H1 (cell line): ENCODE measurements at regions not wholly inside any gene's neighbourhood (a gene's known extent, or its start where the extent isn't known, plus 50 kb on each side); places are given as distances from the start of the nearest gene placed in this dataset.
A peak's percentile ranks its signal among the peaks of the same experiment; 100 is the strongest.

Source experiments
- CTCF ChIA-PET: fragments of 300-600 bp; sonication (Branson Sonifier 250); formaldehyde crosslinking; loops from one replicate; lab custom pipeline; 2021; ENCODE audit not compliant: partially characterized antibody; lab: Charles Lee
- POLR2A ChIA-PET: fragments of 300-600 bp; sonication (Branson Sonifier 250); formaldehyde crosslinking; loops from one replicate; lab custom pipeline; 2021; ENCODE audit warnings: inconsistent platforms; ENCODE audit not compliant: partially characterized antibody; lab: Charles Lee
- DNase-seq, 2 experiments: peaks; one replicate each; pipeline versions ENCODE4 v3.0.0 to v3.0.0-alpha.2; 2010 to 2022; ENCODE audit warnings: low spot score in 2 of 2, low read depth in 1 of 2, mixed read lengths in 1 of 2
- FAIRE-seq: peaks from 2 replicates; lab custom pipeline; 2011; peaks lifted over from hg19 to GRCh38; lab: Jason Lieb, UNC
- H2AFZ ChIP-seq: 2 replicates; pipeline ENCODE4 v1.8.1; 2012; ENCODE audit warnings: low read length, inconsistent platforms
- H2AK5ac ChIP-seq: 2 replicates; pipeline ENCODE4 v1.6.1; 2013; ENCODE audit warnings: low read depth, low read length
- H2BK120ac ChIP-seq: replicated peaks from 2 replicates; pipeline ENCODE3; 2013; ENCODE audit warnings: low read depth, low read length, inconsistent platforms
- H2BK12ac ChIP-seq: 2 replicates; pipeline ENCODE4 v1.6.1; 2013; ENCODE audit warnings: low read depth, low read length
- H2BK15ac ChIP-seq: 2 replicates; pipeline ENCODE4 v1.6.1; 2013; ENCODE audit warnings: low read length
- H2BK20ac ChIP-seq: 2 replicates; pipeline ENCODE4 v1.6.1; 2013; ENCODE audit warnings: low read length
- H2BK5ac ChIP-seq: 2 replicates; pipeline ENCODE4 v1.6.1; 2013; ENCODE audit warnings: low read depth, low read length
- H3K14ac ChIP-seq: 2 replicates; pipeline ENCODE4 v1.6.1; 2013; ENCODE audit warnings: inconsistent platforms; ENCODE audit not compliant: insufficient read length
- H3K18ac ChIP-seq: 2 replicates; pipeline ENCODE4 v1.6.1; 2013; ENCODE audit warnings: low read length; ENCODE audit errors: extremely low read depth
- H3K23ac ChIP-seq: 2 replicates; pipeline ENCODE4 v1.6.1; 2013; ENCODE audit warnings: inconsistent platforms; ENCODE audit not compliant: insufficient read length
- H3K23me2 ChIP-seq: 2 replicates; pipeline ENCODE4 v1.6.1; 2013; ENCODE audit warnings: low read depth, low read length
- H3K27ac ChIP-seq: 2 replicates; pipeline ENCODE4 v1.6.1; 2011; ENCODE audit warnings: low read depth, low read length, inconsistent platforms
- H3K27me3 ChIP-seq, 4 experiments: replicated peaks in 1 of 4; 1 replicate in 1 of 4; 2 replicates in 3 of 4; pipeline versions ENCODE4 v1.6.1 to v1.8.1; 2011 to 2013; ENCODE audit warnings: low read length in 3 of 4, mild to moderate bottlenecking in 3 of 4, inconsistent platforms in 2 of 4, mixed read lengths in 2 of 4, moderate library complexity in 1 of 4; ENCODE audit not compliant: control insufficient read depth in 3 of 4, insufficient read depth in 3 of 4; ENCODE audit errors: extremely low read depth in 1 of 4
- H3K36me3 ChIP-seq, 4 experiments: 2 replicates each; pipeline versions ENCODE4 v1.6.1 to v1.8.1; 2011 to 2013; ENCODE audit warnings: mild to moderate bottlenecking in 4 of 4, low read length in 3 of 4, moderate library complexity in 2 of 4, control low read depth in 1 of 4, inconsistent platforms in 1 of 4; ENCODE audit not compliant: insufficient read depth in 4 of 4, control insufficient read depth in 2 of 4
- H3K4ac ChIP-seq: replicated peaks from 2 replicates; pipeline ENCODE3; 2013; ENCODE audit warnings: low read length, low read depth, mixed read lengths, inconsistent platforms; ENCODE audit not compliant: insufficient read length
- H3K4me1 ChIP-seq, 4 experiments: replicated peaks in 1 of 4; 1 replicate in 1 of 4; 2 replicates in 3 of 4; pipeline versions ENCODE4 v1.6.1 to v1.8.1; 2011 to 2013; ENCODE audit warnings: low read length in 3 of 4, inconsistent platforms in 2 of 4, mixed read lengths in 1 of 4; ENCODE audit not compliant: insufficient read depth in 4 of 4, control insufficient read depth in 3 of 4
- H3K4me2 ChIP-seq, 2 experiments: 2 replicates each; pipeline versions ENCODE4 v1.6.1 to v1.8.1; 2011 to 2013; ENCODE audit warnings: low read depth in 2 of 2, low read length in 2 of 2, control low read depth in 1 of 2, inconsistent platforms in 1 of 2, mild to moderate bottlenecking in 1 of 2; ENCODE audit not compliant: insufficient read depth in 1 of 2
- H3K4me3 ChIP-seq, 4 experiments: fragments of 200-600, 300-600 bp in 1 of 4; sonication (generic), shearing (Covaris generic), sonication (Bioruptor Twin) in 1 of 4; 2 replicates each; pipeline versions ENCODE4 v1.5.1 to v1.8.1; 2011 to 2016; ENCODE audit warnings: low read length in 4 of 4, low read depth in 3 of 4, control low read depth in 2 of 4, inconsistent platforms in 2 of 4, mild to moderate bottlenecking in 2 of 4, mixed read lengths in 1 of 4, moderate library complexity in 1 of 4; ENCODE audit not compliant: insufficient read depth in 2 of 4; ENCODE audit errors: extremely low read depth in 1 of 4
- H3K56ac ChIP-seq: replicated peaks from 2 replicates; pipeline ENCODE3; 2013; ENCODE audit warnings: low read depth, mild to moderate bottlenecking, mixed read lengths, low read length, inconsistent platforms; ENCODE audit not compliant: insufficient read length
- H3K79me1 ChIP-seq: 2 replicates; pipeline ENCODE4 v1.6.1; 2013; ENCODE audit warnings: low read depth, low read length, control low read depth
- H3K79me2 ChIP-seq, 2 experiments: 2 replicates each; pipeline versions ENCODE4 v1.6.1 to v1.8.1; 2012 to 2013; ENCODE audit warnings: low read length in 2 of 2, mild to moderate bottlenecking in 2 of 2, inconsistent platforms in 1 of 2; ENCODE audit not compliant: insufficient read depth in 2 of 2, control insufficient read depth in 1 of 2
- H3K9ac ChIP-seq, 4 experiments: replicated peaks in 1 of 4; 1 replicate in 1 of 4; 2 replicates in 3 of 4; pipeline versions ENCODE4 v1.6.1 to v1.8.1; 2011 to 2013; ENCODE audit warnings: low read depth in 3 of 4, low read length in 3 of 4, control low read depth in 2 of 4, mild to moderate bottlenecking in 2 of 4, moderate library complexity in 2 of 4, inconsistent platforms in 1 of 4; ENCODE audit errors: extremely low read depth in 1 of 4
- H3K9me3 ChIP-seq, 2 experiments: 2 replicates each; pipeline versions ENCODE4 v1.6.1 to v1.8.1; 2012 to 2013; ENCODE audit warnings: mild to moderate bottlenecking in 2 of 2, moderate library complexity in 2 of 2, control low read depth in 1 of 2, inconsistent platforms in 1 of 2, low read depth in 1 of 2, low read length in 1 of 2, mixed read lengths in 1 of 2; ENCODE audit not compliant: insufficient read depth in 2 of 2
- H4K20me1 ChIP-seq, 2 experiments: replicated peaks in 1 of 2; 2 replicates each; pipeline versions ENCODE3 to v1.8.1; 2011 to 2013; ENCODE audit warnings: inconsistent platforms in 2 of 2, low read length in 2 of 2, mild to moderate bottlenecking in 1 of 2; ENCODE audit not compliant: insufficient read depth in 2 of 2, control insufficient read depth in 1 of 2
- H4K5ac ChIP-seq: 2 replicates; pipeline ENCODE4 v1.6.1; 2013; ENCODE audit warnings: low read length, low read depth, mixed read lengths, inconsistent platforms; ENCODE audit not compliant: insufficient read length
- H4K8ac ChIP-seq: 2 replicates; pipeline ENCODE4 v1.8.0; 2013; ENCODE audit warnings: mild to moderate bottlenecking, moderate library complexity, low read length, inconsistent platforms; ENCODE audit not compliant: insufficient read depth; ENCODE audit errors: extremely low read depth
- H4K91ac ChIP-seq: replicated peaks from 2 replicates; pipeline ENCODE3; 2013; ENCODE audit warnings: low read length, mixed read lengths, inconsistent platforms; ENCODE audit not compliant: insufficient read length
- E2F6 ChIP-seq: IDR thresholded peaks from 2 replicates; pipeline ENCODE4 v1.6.1; 2012; ENCODE audit warnings: inconsistent platforms
- HDAC6 ChIP-seq: IDR thresholded peaks from one replicate; pipeline ENCODE4 v1.7.1; 2012; ENCODE audit warnings: low read depth, mild to moderate bottlenecking, inconsistent platforms, low read length, moderate library complexity
- MAX ChIP-seq: IDR thresholded peaks from 2 replicates; pipeline ENCODE4 v1.6.1; 2012; ENCODE audit warnings: inconsistent platforms
- WGBS, 2 experiments: shearing (Covaris generic) in 1 of 2; methylation state at CpG; one replicate each; pipeline versions ENCODE4 v1.1.6 to v1.1.7; 2013 to 2015; ENCODE audit warnings: low lambda C conversion rate in 2 of 2, mixed read lengths in 2 of 2, inconsistent platforms in 1 of 2, low coverage in 1 of 2, missing lambda C conversion rate in 1 of 2; ENCODE audit not compliant: insufficient replicate concordance in 2 of 2, insufficient coverage in 1 of 2, insufficient read length in 1 of 2; ENCODE audit errors: extremely low coverage in 1 of 2, missing lambda C conversion rate in 1 of 2; 5-methylcytosine and 5-hydroxymethylcytosine counted together

DNA sequence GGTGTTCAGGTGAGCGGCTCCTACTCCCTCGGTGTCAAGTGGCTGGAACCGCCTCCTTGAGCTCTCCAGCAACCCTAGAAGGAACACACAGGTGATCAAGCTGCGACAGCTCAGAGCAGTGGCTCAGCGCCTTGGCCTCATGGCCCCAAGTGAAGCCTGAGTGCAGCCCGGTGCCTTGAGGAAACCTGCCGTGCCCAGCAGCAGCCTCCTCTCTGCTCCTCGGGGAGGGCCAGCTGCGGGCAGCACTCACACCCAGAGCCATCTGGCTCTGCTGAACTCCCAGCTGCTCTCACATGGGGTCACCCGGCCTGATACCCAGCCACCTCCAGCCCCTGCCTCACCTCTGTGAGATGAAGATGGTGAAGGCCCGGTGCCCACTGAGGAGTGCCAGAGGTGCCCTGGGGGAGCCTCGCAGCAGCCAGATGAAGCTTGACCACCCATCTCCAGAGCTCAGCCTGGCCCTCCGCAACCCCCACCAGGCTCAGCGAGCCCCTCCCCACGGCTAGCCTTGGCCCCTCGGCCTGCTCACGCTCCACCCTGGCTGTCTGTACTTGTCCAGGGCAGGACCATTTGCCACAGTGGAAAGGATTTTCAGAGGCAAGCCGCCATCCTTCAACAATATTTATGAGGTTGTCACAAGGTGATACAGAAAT is 70.6 kb upstream of the RAB6C start:
- DNase-seq: peak in 1 of 2 experiments; percentile 47
- no peaks in the 10 kb centered on the region for H3K79me2 ChIP-seq
- no peaks in the 10 kb centered on the region for H3K36me3 ChIP-seq
- no peak overlapping the region for H4K91ac ChIP-seq
- no peaks in the 10 kb centered on the region for H3K27me3 ChIP-seq
- no peak overlapping the region for H3K27ac ChIP-seq
- no peak overlapping the region for H4K8ac ChIP-seq
- no peak overlapping the region for H3K4me3 ChIP-seq
- no peaks in the 10 kb centered on the region for H3K9me3 ChIP-seq
- no peak overlapping the region for H3K23ac ChIP-seq
- H2AK5ac ChIP-seq: no peak overlapping the region
- 94% methylated on average over 17 of the region's 18 CpGs; no CpG with 5 or more reads in 1 of the 2 experiments for WGBS, 2 experiments
- TF ChIP-seq HDAC6 (no peak), MAX (peak; percentile 52), E2F6 (peak; percentile 50; the same call in 1 of the 2 replicates)
- TF ChIP-seq, all 59 proteins: peak for 2
- no peaks in the 10 kb centered on the region for H3K79me1 ChIP-seq
- H3K14ac ChIP-seq: no peak overlapping the region
- CTCF ChIA-PET: interaction anchor here (0.6 to 3.4 kb wide), 4 partner anchors 13 to 1889 kb away, joined by 3 to 30 read pairs (median 4); no protein-coding TSS in a partner anchor
- no peak overlapping the region for H4K5ac ChIP-seq
- no peak overlapping the region for H2BK15ac ChIP-seq
- no peaks in the 10 kb centered on the region for H4K20me1 ChIP-seq
- peaks cover 0 to 3% (median 2%) of the 10 kb centered on the region in 4 experiments; a peak in 2 of 7 replicates for H3K4me1 ChIP-seq
- no peak overlapping the region for H3K9ac ChIP-seq
- H2BK12ac ChIP-seq: no peak overlapping the region
- no peak for FAIRE-seq
- H2BK20ac ChIP-seq: no peak overlapping the region
- peak overlapping the region; percentile 1; the same call in 1 of the 2 replicates for H3K18ac ChIP-seq
- H2BK5ac ChIP-seq: no peak overlapping the region
- H2BK120ac ChIP-seq: no peak overlapping the region
- no peak overlapping the region for H2AFZ ChIP-seq
- no peak overlapping the region for H3K56ac ChIP-seq
- no peaks in the 10 kb centered on the region for H3K23me2 ChIP-seq
- POLR2A ChIA-PET: no interaction called here
- no peak overlapping the region for H3K4me2 ChIP-seq
- no peak overlapping the region for H3K4ac ChIP-seq
